ENCODE measurements at regions not wholly inside any gene's neighbourhood (a gene's known extent, or its start where the extent isn't known, plus 50 kb on each side); places are given as distances from the start of the nearest gene placed in this dataset.

GRCh38 chr2:164091673-164092072 lies 355.9 kb upstream of the FIGN start:
- Histone ChIP-seq H3K4me1 (ENCODE audit: control insufficient read depth, insufficient read depth, low read length) (no peaks in the 10 kb centered on the region), H3K18ac (ENCODE audit: low read depth, low read length) (no peak overlapping the region), H2AK9ac (replicated peaks; ENCODE audit: low read depth, low read length, poor library complexity) (no peak overlapping the region), H3K9me1 (ENCODE audit: insufficient read depth, low read length) (no peaks in the 10 kb centered on the region), H2AFZ (replicated peaks; ENCODE audit: low read length, poor library complexity) (no peak overlapping the region), H3K36me3 (ENCODE audit: control insufficient read depth, insufficient read depth, low read length) (no peaks in the 10 kb centered on the region), H3K23ac (ENCODE audit: low read depth, low read length) (no peak overlapping the region), H3K9ac (ENCODE audit: low read depth, low read length) (no peak overlapping the region), H3K79me1 (ENCODE audit: low read depth in 1 of 2, low read length in 2 of 2) (no peaks in the 10 kb centered on the region), H3K27me3 (ENCODE audit: control insufficient read depth, insufficient read depth, low read length) (no peaks in the 10 kb centered on the region), H3K14ac (replicated peaks; ENCODE audit: low read depth, low read length) (no peak overlapping the region), H3K27ac (ENCODE audit: insufficient read depth, low read length) (no peak overlapping the region), H2BK120ac (ENCODE audit: low read depth, low read length) (no peak overlapping the region), H4K20me1 (ENCODE audit: insufficient read depth, low read length) (no peaks in the 10 kb centered on the region), H2AK5ac (ENCODE audit: low read depth, low read length) (no peak overlapping the region), H4K91ac (ENCODE audit: insufficient read depth, low read depth, low read length) (no peak overlapping the region), H3K56ac (ENCODE audit: extremely low read depth, insufficient read depth, low read length) (no peak overlapping the region), H3K4ac (ENCODE audit: low read depth, low read length) (no peak overlapping the region), H2BK15ac (ENCODE audit: low read depth, low read length) (no peak overlapping the region), H4K5ac (ENCODE audit: low read depth, low read length) (no peak overlapping the region), H3K9me3 (ENCODE audit: control insufficient read depth, insufficient read depth, low read length) (0 out of 2 replicates have a peak, but pooled peaks cover 2% of the 10 kb centered on the region), H2BK20ac (ENCODE audit: low read depth, low read length) (no peak overlapping the region), H4K8ac (ENCODE audit: low read depth in 2 of 2, low read length in 2 of 2) (no peak overlapping the region), H3K4me2 (ENCODE audit: low read depth, low read length) (no peak overlapping the region), H3K4me3 (ENCODE audit: insufficient read depth, low read depth, low read length) (no peak overlapping the region), H2BK5ac (ENCODE audit: low read depth, low read length, poor library complexity, severe bottlenecking) (no peak overlapping the region)
- TF ChIP-seq CHD1 (IDR thresholded peaks at IDR 0.05; ENCODE audit: low read depth, low read length) = no peak
- TF ChIP-seq CTCF (conservative IDR thresholded peaks at IDR 0.05; ENCODE audit: low read depth, low read length) = no peak
- no peak for TF ChIP-seq MAFK (IDR thresholded peaks at IDR 0.05; ENCODE audit: low read depth, low read length)
- no peak for TF ChIP-seq RAD21 (IDR thresholded peaks at IDR 0.05; ENCODE audit: low read length)
- TF ChIP-seq ELK1 (IDR thresholded peaks at IDR 0.05; ENCODE audit: borderline replicate concordance, low read depth, low read length) = no peak
- no peak for TF ChIP-seq MAZ (IDR thresholded peaks at IDR 0.05; ENCODE audit: borderline replicate concordance, low read depth, low read length)
- TF ChIP-seq FOS (IDR thresholded peaks at IDR 0.05; ENCODE audit: low read depth, low read length) = no peak
- TF ChIP-seq MXI1 (IDR thresholded peaks at IDR 0.05; ENCODE audit: borderline replicate concordance, low read depth, low read length) = no peak
- TF ChIP-seq USF2 (IDR thresholded peaks at IDR 0.05; ENCODE audit: low read depth, low read length) = no peak
- TF ChIP-seq RCOR1 (IDR thresholded peaks at IDR 0.05; ENCODE audit: insufficient replicate concordance, low read length) = no peak
- TF ChIP-seq BHLHE40 (IDR thresholded peaks at IDR 0.05; ENCODE audit: low read depth, low read length) = no peak
- TF ChIP-seq CEBPB (IDR thresholded peaks at IDR 0.05; ENCODE audit: low read depth, low read length) = no peak
- no peak for TF ChIP-seq RFX5 (IDR thresholded peaks at IDR 0.05; ENCODE audit: low read depth, low read length)
- no peak for TF ChIP-seq SMC3 (IDR thresholded peaks at IDR 0.05; ENCODE audit: low read depth, low read length)
- no peak for TF ChIP-seq POLR2A (IDR thresholded peaks at IDR 0.05; ENCODE audit: low read depth, low read length)
- TF ChIP-seq NFE2L2 (IDR thresholded peaks at IDR 0.05; ENCODE audit: low read depth, low read length) = no peak
- ChIA-PET POLR2A (ENCODE audit: unreplicated experiment) (no interaction called here), CTCF (no interaction called here)
- BruUV-seq (replicated peaks) = no TSS peak
- in situ Hi-C loops (cut with MboI; ENCODE audit: low sequenced_read_pairs) (no loop called here), intact Hi-C loops (cut with micrococcal nuclease) (no loop called here), dilution Hi-C loops (cut with HindIII; ENCODE audit: low sequenced_read_pairs, unreplicated experiment) (no loop called here)
- ATAC-seq (ENCODE audit: low read depth) = no peak
- DNase-seq = no peak
- no CpG with 5 or more reads among the region's 4 CpGs for WGBS, 2 experiments (ENCODE audit: extremely low coverage in 2 of 2, insufficient read length in 1 of 2)

Measured in IMR-90 (cell line).